Mammary epithelial cell (primary cell): ENCODE measurements at regions not wholly inside any gene's neighbourhood (a gene's known extent, or its start where the extent isn't known, plus 50 kb on each side); places are given as distances from the start of the nearest gene placed in this dataset.

Experiments used
- EZH2 ChIP-seq: IDR thresholded peaks from 2 replicates; pipeline ENCODE4 v1.6.1; 2012; ENCODE audit warnings: low read length, inconsistent platforms, borderline replicate concordance
- TF ChIP-seq, protein P1 (sequence below), 2 donors: IDR thresholded peaks in 1 of 2; conservative IDR thresholded peaks in 1 of 2; 2 replicates each; pipeline ENCODE4 v1.5.1; 2011 to 2012; ENCODE audit warnings: inconsistent platforms in 2 of 2, low read length in 2 of 2, mild to moderate bottlenecking in 2 of 2, control low read depth in 1 of 2, low read depth in 1 of 2; ENCODE audit not compliant: insufficient read depth in 1 of 2; ENCODE audit errors: extremely low read depth in 1 of 2

DNA sequence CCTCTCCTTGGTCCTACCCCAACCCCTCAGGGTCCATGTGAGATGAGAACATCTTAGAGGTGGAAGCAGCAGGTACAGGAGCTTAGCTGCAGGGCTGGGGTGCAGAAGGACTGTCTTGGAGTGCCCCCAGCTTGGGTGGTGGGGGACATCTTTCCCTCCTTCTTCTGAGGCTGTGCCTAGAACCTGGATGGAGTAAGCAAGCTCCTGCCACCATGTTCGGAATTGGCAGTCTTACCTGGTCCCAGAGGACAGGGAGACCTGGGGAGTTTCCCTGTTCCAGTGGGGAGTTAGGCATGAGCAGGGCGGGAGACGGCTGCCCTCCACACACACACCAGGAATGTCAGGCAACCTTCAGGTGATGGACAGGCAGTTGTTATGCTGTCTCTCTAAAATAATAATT is 131.0 kb upstream of the COPS8 start:
- TF ChIP-seq, protein P1, sequence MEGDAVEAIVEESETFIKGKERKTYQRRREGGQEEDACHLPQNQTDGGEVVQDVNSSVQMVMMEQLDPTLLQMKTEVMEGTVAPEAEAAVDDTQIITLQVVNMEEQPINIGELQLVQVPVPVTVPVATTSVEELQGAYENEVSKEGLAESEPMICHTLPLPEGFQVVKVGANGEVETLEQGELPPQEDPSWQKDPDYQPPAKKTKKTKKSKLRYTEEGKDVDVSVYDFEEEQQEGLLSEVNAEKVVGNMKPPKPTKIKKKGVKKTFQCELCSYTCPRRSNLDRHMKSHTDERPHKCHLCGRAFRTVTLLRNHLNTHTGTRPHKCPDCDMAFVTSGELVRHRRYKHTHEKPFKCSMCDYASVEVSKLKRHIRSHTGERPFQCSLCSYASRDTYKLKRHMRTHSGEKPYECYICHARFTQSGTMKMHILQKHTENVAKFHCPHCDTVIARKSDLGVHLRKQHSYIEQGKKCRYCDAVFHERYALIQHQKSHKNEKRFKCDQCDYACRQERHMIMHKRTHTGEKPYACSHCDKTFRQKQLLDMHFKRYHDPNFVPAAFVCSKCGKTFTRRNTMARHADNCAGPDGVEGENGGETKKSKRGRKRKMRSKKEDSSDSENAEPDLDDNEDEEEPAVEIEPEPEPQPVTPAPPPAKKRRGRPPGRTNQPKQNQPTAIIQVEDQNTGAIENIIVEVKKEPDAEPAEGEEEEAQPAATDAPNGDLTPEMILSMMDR (conservative IDR thresholded peaks at IDR 0.05 in 1 of 2, IDR thresholded peaks at IDR 0.05 in 1 of 2; ENCODE audit: extremely low read depth in 1 of 2, insufficient read depth in 1 of 2, low read depth in 1 of 2, low read length in 2 of 2): no peak
- TF ChIP-seq EZH2: no peak
